ENCODE measurements at regions not wholly inside any gene's neighbourhood (a gene's known extent, or its start where the extent isn't known, plus 50 kb on each side); places are given as distances from the start of the nearest gene placed in this dataset.

DNA sequence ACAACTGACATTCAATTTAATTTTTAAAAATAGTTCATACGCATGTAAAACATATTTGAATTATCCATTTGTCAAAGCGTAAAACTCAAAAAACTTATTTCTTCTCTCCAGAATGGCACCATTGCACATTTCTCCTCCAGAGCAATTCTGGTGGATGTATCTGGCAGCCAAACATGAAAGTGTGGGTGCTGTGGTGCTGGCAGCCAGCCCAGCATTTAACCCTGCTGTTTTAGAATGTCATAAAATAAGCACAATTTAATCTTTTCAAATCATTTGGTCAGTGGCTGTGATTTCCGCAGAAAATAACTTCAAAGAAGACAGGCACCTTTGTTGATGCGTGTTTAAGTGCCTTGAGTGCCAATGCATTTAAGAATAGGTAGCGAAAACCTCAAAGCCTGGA is 302.7 kb upstream of the MEOX2 start:
- no peak overlapping the region for H3K4me3 Mint-ChIP-seq
- ATAC-seq (replicated peaks in 1 of 2) (no peak), DNase-seq (no peak)
- H3K27me3 Mint-ChIP-seq (ENCODE audit: low read depth), result no peaks in the 10 kb centered on the region
- no peak overlapping the region for H3K27ac Mint-ChIP-seq
- no peaks in the 10 kb centered on the region for H3K4me1 Mint-ChIP-seq (ENCODE audit: low read depth)
- H3K9me3 Mint-ChIP-seq, result peaks cover 0 to 7% of the 10 kb centered on the region in 2 donors
- H3K36me3 Mint-ChIP-seq (ENCODE audit: insufficient read depth in 2 of 2), result no peaks in the 10 kb centered on the region

DNA sequence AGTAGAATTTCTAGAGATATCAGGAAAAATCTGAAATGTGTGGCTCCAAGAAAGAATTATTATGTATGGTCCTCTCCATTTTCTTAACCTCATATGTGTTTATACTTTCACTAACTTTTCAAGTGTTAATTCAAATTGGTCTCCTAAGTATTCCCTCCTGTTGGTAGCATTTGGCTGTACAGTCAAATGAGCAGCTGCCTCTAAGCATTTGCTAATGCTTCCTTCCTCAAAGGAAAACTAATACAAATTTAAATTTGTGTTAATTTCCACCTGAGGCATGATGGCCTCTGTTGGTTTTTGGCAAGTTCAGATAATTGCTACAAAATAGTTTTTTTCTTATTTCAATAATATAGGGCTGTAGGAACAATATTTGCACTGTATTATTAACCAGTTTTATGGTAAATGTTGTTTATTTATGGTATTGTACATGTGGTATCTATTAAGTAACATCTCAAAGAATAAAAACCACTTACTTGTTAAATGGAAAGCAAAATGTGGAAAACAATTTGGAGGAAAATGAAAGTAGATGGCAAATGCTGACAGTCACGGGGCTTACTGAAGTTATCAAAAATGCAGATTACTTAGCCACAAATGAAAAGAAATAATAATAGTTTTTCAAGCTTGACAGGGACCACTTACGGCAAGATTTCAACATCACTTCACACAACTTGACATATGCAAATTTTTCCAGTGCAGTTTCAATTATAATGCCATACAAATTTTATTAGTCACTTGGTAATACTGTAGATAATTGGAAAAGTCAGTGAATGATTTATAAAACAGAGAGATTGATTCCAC is 299.3 kb upstream of the MEOX2 start:
- Mint-ChIP-seq H3K27ac (no peak overlapping the region), H3K4me3 (no peak overlapping the region), H3K36me3 (ENCODE audit: insufficient read depth in 2 of 2) (no peaks in the 10 kb centered on the region), H3K4me1 (ENCODE audit: low read depth) (no peaks in the 10 kb centered on the region), H3K9me3 (peaks cover 3 to 7% of the 10 kb centered on the region in 2 donors), H3K27me3 (ENCODE audit: low read depth) (no peaks in the 10 kb centered on the region)
- no peak for ATAC-seq (replicated peaks in 1 of 2)
- no peak for DNase-seq

DNA sequence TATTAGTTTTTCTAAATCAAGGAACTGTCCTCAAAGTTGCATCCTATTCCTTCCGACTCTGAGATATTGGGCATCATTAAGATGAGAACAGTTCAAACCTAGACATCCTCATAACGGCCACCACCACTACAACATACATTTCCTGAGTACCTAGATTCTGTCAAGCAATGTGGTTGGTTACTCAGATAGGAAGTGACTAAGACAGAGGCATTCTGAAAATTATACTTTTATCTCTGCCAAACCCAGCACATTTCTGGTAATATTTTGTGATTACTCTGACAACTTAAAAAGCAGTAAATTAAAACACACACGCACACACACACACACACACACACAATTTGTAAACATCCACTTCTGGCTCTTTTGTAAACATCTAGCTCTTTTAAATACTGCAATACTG is 291.2 kb upstream of the MEOX2 start:
- Mint-ChIP-seq H3K4me3 (no peak overlapping the region), H3K4me1 (ENCODE audit: low read depth) (no peaks in the 10 kb centered on the region), H3K9me3 (peaks cover 2 to 4% of the 10 kb centered on the region in 2 donors), H3K27me3 (ENCODE audit: low read depth) (no peaks in the 10 kb centered on the region), H3K36me3 (ENCODE audit: insufficient read depth in 2 of 2) (no peaks in the 10 kb centered on the region), H3K27ac (no peak overlapping the region)
- ATAC-seq (replicated peaks in 1 of 2) (peak in 1 of 2 donors; percentile 67), DNase-seq (no peak)

DNA sequence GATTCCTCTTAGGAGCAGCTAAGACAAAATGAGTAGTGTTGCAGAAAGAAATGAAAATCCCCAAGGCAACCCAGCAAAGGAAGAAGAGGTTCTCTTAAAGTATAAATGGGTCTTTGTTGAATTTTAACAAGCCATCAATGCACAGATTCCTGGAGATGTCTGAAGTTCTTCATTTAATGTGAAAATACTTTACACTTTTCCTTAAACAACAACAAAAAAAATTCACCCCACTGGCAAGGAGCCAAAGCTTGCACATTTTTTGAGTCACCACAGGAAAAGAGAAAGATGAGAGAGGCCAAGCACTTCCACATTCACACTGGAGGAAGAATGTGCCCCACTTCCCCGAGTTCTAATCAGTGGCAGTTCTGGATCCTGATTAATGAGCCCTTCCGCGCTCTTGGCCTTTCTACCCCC is 286.4 kb upstream of the MEOX2 start:
- Mint-ChIP-seq H3K9me3 (peaks cover under 1 to 2% of the 10 kb centered on the region in 2 donors), H3K27ac (no peak overlapping the region), H3K4me3 (no peak overlapping the region), H3K27me3 (ENCODE audit: low read depth) (no peaks in the 10 kb centered on the region), H3K4me1 (ENCODE audit: low read depth) (no peaks in the 10 kb centered on the region), H3K36me3 (ENCODE audit: insufficient read depth in 2 of 2) (no peaks in the 10 kb centered on the region)
- ATAC-seq (replicated peaks in 1 of 2), result no peak
- no peak for DNase-seq

DNA sequence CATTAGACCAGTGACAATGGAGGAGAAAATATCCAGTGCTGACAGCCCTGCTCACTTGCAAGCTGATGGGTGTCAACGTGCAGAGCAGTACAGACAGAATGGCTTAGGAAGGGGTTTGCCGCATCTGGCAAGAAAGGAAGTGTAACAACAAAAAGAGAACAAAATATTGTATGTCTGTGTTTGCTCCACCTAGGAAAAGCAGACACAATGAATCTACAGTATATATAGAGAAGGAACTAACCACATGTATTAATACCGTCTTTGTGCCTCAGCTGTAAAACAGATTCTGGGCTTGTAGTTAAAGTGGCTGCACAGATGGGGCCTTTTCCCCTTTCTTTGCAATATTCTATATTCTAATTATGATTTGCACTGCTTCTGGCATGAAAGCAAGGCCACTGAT is 281.1 kb upstream of the MEOX2 start:
- H3K36me3 Mint-ChIP-seq (ENCODE audit: insufficient read depth in 2 of 2), result no peaks in the 10 kb centered on the region
- H3K27ac Mint-ChIP-seq, result no peak overlapping the region
- H3K4me1 Mint-ChIP-seq (ENCODE audit: low read depth), result no peaks in the 10 kb centered on the region
- ATAC-seq (replicated peaks in 1 of 2) (no peak), DNase-seq (no peak)
- no peaks in the 10 kb centered on the region for H3K27me3 Mint-ChIP-seq (ENCODE audit: low read depth)
- H3K9me3 Mint-ChIP-seq, result peaks cover 0 to 1% of the 10 kb centered on the region in 2 donors
- no peak overlapping the region for H3K4me3 Mint-ChIP-seq

DNA sequence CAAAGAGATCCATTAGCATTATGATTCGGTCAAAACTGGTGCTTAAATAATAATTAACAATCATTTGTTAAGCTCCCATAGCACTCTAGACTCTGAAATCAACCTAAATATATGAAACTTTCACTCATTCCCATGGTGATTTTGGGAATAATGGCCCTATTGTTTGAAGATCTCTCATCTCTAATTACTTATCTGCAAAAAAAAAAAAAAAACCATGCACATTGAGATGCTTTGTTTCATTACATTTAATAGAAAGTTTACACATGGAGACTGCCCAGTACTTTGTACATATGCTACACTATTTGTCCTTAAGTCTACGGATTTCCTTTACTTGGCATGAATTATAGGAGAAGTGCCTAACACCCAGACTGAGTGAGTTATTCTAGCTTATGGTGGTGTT is 280.6 kb upstream of the MEOX2 start:
- DNase-seq (no peak), ATAC-seq (replicated peaks in 1 of 2) (no peak)
- no peaks in the 10 kb centered on the region for H3K36me3 Mint-ChIP-seq (ENCODE audit: insufficient read depth in 2 of 2)
- no peaks in the 10 kb centered on the region for H3K4me1 Mint-ChIP-seq (ENCODE audit: low read depth)
- peaks cover 0 to 1% of the 10 kb centered on the region in 2 donors for H3K9me3 Mint-ChIP-seq
- H3K27ac Mint-ChIP-seq, result no peak overlapping the region
- no peak overlapping the region for H3K4me3 Mint-ChIP-seq
- no peaks in the 10 kb centered on the region for H3K27me3 Mint-ChIP-seq (ENCODE audit: low read depth)

DNA sequence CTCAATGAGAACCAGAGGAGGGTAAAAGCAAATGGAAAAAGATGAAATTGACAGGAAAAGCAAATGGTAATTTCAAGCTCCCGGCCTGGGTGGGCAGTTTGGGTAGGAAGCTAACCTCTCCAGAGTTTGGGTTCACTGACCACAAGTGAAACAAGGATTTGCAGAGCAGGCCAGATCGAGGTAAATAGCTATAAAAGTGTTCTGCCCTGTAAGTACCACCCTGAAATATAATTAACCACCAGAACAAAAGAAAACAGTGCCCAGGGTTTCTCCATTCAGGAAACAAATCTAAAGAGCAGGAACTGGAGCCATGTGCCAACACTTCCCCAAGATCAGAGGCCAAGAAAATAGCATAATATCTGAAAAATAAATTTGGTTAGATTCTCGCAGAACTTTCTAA is 276.7 kb upstream of the MEOX2 start:
- Mint-ChIP-seq H3K27me3 (ENCODE audit: low read depth) (no peaks in the 10 kb centered on the region), H3K4me1 (ENCODE audit: low read depth) (no peaks in the 10 kb centered on the region), H3K4me3 (no peak overlapping the region), H3K9me3 (peaks cover 0 to 8% of the 10 kb centered on the region in 2 donors), H3K36me3 (ENCODE audit: insufficient read depth in 2 of 2) (no peaks in the 10 kb centered on the region), H3K27ac (no peak overlapping the region)
- ATAC-seq (replicated peaks in 1 of 2) (no peak), DNase-seq (no peak)

DNA sequence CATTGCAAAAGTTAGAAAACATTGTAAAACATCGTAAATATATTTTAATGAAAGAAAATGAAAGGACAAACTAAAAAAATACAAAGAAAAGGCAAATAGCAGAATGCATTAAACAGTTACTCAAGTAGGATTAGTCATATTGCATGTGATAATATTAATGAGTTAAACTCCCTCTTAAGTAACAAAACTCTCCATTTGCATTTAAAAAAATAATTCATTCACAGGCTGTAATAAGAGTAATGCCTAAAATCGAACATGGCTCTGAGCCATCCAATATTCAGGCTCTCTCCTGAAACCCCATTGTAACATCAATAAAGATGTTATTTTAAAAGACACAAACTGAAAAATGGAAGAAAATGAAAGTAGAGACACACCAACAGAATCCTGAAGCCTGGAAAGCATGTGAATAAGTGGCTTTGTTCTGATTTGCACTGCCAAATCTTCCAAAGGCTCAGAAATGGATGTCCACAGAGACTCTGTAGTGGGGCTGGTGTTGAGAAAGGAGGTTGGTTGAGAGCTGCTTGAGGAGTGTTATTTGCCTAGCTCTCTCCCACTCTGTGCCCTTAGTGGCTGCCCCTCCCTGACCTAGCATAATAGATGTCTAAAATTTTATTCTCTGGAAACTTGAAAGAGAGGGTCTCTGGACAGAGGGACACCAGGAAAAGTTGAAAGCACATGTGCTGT is 268.3 kb upstream of the MEOX2 start:
- no peaks in the 10 kb centered on the region for H3K27me3 Mint-ChIP-seq (ENCODE audit: low read depth)
- no peak overlapping the region for H3K4me3 Mint-ChIP-seq
- peaks cover 2 to 6% of the 10 kb centered on the region in 2 donors for H3K9me3 Mint-ChIP-seq
- ATAC-seq (replicated peaks in 1 of 2) (no peak), DNase-seq (no peak)
- H3K36me3 Mint-ChIP-seq (ENCODE audit: insufficient read depth in 2 of 2), result peaks cover 0 to 1% of the 10 kb centered on the region in 2 donors
- H3K27ac Mint-ChIP-seq, result no peak overlapping the region
- H3K4me1 Mint-ChIP-seq (ENCODE audit: low read depth), result no peaks in the 10 kb centered on the region

DNA sequence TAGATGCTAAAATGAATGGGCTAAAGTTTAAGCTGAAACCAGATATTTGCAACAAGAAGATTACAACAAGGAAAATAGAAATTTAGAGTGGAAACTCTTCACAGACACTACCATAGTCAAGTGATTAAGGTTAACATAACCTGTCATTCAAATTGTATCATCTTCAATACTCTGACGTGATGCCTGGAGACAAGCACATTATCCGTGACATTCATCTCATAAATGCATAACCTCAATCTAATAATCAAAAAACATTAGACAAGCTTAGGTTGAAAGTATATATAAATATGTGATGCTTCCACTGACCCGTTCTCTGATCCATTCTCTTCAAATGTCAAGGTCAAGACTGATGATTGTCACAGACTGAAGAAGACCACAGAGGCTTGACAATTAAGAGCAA is 263.8 kb upstream of the MEOX2 start:
- ATAC-seq (replicated peaks in 1 of 2) (no peak), DNase-seq (no peak)
- Mint-ChIP-seq H3K27me3 (ENCODE audit: low read depth) (no peaks in the 10 kb centered on the region), H3K36me3 (ENCODE audit: insufficient read depth in 2 of 2) (no peaks in the 10 kb centered on the region), H3K4me3 (no peak overlapping the region), H3K27ac (no peak overlapping the region), H3K4me1 (ENCODE audit: low read depth) (no peaks in the 10 kb centered on the region), H3K9me3 (peaks cover 0 to 2% of the 10 kb centered on the region in 2 donors)

DNA sequence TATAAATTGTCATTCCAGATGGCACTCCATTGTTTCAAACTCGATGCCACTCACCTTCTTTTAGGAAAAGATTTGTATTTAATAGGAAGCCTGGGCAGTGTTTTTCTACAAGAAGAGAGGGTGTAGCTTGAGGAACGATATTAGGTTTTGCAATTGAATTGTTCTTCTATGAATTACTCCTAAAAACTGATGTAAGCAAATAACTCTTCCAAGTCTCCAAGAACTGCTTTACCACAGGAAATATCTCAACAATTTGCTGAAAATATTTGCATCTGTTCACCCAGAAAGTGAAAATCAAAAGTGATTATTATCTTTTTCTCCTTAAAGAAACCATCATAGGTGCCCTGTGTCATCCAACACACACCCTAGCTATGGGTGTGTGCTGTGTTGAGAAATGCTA is 261.3 kb upstream of the MEOX2 start:
- H3K4me1 Mint-ChIP-seq (ENCODE audit: low read depth), result no peaks in the 10 kb centered on the region
- ATAC-seq (replicated peaks in 1 of 2), result no peak
- H3K4me3 Mint-ChIP-seq, result no peak overlapping the region
- H3K9me3 Mint-ChIP-seq, result peaks cover 0 to 2% of the 10 kb centered on the region in 2 donors
- H3K27ac Mint-ChIP-seq, result no peak overlapping the region
- no peak for DNase-seq
- no peaks in the 10 kb centered on the region for H3K27me3 Mint-ChIP-seq (ENCODE audit: low read depth)
- no peaks in the 10 kb centered on the region for H3K36me3 Mint-ChIP-seq (ENCODE audit: insufficient read depth in 2 of 2)

DNA sequence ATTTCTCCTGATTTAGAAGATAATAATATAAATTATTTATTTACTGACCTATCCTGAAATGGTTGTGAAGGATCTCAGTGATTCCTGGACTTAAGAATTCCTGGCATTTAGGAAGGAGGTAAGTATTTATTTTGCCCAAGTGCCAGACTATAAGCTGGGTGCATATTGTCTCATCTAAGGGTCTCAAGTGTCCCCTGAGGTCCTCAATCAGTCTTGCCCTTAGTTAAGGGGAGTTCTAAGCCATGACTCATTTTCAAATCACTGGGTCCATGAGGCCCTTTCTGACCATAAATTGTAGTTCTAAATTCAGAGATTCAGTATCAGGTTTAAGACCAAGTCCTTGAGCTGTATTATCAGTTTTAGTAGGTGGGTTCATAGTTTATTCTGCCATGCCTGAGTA is 251.6 kb upstream of the MEOX2 start:
- no peak overlapping the region for H3K4me3 Mint-ChIP-seq
- peaks cover 0 to 3% of the 10 kb centered on the region in 2 donors for H3K9me3 Mint-ChIP-seq
- no peaks in the 10 kb centered on the region for H3K4me1 Mint-ChIP-seq (ENCODE audit: low read depth)
- peaks cover 0 to 2% of the 10 kb centered on the region in 2 donors for H3K36me3 Mint-ChIP-seq (ENCODE audit: insufficient read depth in 2 of 2)
- no peak overlapping the region for H3K27ac Mint-ChIP-seq
- no peak for ATAC-seq (replicated peaks in 1 of 2)
- no peaks in the 10 kb centered on the region for H3K27me3 Mint-ChIP-seq (ENCODE audit: low read depth)
- no peak for DNase-seq

DNA sequence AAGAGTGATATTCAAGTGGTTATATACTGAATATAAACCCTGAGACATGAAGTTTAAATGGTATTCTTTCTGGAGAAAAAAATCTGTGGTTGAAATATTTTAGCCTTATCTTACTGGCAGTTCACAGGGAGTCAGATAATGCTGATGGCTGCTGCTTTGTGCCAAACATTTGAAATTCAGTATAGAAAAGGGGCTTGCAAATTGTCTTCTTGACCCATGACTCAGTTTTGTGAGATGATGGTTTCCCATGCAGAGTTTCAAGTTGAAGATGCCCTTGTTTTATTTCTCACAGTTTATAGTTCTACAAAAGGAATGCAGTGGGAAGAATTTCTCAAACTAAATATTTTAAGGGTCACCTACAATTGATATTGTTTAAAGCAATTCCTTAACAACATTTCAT is 251.1 kb upstream of the MEOX2 start:
- no peak overlapping the region for H3K27ac Mint-ChIP-seq
- peaks cover 0 to 2% of the 10 kb centered on the region in 2 donors for H3K36me3 Mint-ChIP-seq (ENCODE audit: insufficient read depth in 2 of 2)
- H3K4me1 Mint-ChIP-seq (ENCODE audit: low read depth), result no peaks in the 10 kb centered on the region
- H3K27me3 Mint-ChIP-seq (ENCODE audit: low read depth), result no peaks in the 10 kb centered on the region
- no peak overlapping the region for H3K4me3 Mint-ChIP-seq
- peaks cover 0 to 3% of the 10 kb centered on the region in 2 donors for H3K9me3 Mint-ChIP-seq
- DNase-seq (no peak), ATAC-seq (replicated peaks in 1 of 2) (no peak)

DNA sequence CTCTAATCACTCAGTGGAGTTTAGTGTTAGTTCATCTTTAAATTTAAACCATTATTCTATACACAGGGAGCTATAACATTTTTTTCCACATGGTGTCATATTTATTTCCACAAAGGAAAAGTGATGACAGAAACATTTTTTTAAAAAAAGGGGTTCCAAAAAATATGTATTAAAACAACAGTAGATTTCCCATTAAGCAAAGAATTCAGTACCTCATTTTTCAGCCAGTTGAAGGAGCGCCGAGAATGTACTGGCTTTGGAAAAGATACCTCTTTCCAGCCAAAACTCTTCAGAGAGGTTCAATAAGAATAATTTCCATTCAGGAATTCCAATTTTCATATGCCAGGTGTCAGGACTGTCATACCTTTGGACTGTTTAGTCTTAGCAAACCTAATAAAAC is 250.5 kb upstream of the MEOX2 start:
- peaks cover 0 to 2% of the 10 kb centered on the region in 2 donors for H3K36me3 Mint-ChIP-seq (ENCODE audit: insufficient read depth in 2 of 2)
- ATAC-seq (replicated peaks in 1 of 2) (no peak), DNase-seq (no peak)
- peaks cover 0 to 3% of the 10 kb centered on the region in 2 donors for H3K9me3 Mint-ChIP-seq
- no peak overlapping the region for H3K4me3 Mint-ChIP-seq
- no peaks in the 10 kb centered on the region for H3K27me3 Mint-ChIP-seq (ENCODE audit: low read depth)
- H3K27ac Mint-ChIP-seq, result no peak overlapping the region
- no peaks in the 10 kb centered on the region for H3K4me1 Mint-ChIP-seq (ENCODE audit: low read depth)
